Fibroblast of the aortic adventitia (primary cell): ENCODE measurements at regions not wholly inside any gene's neighbourhood (a gene's known extent, or its start where the extent isn't known, plus 50 kb on each side); places are given as distances from the start of the nearest gene placed in this dataset.

ENCODE experiments used
- DNase-seq: peaks from one replicate; pipeline ENCODE4 v3.0.0-alpha.2; 2010; ENCODE audit warnings: low read depth
- H3K4me3 ChIP-seq: 2 replicates; pipeline ENCODE4 v1.5.1; 2011; ENCODE audit warnings: low read depth, mild to moderate bottlenecking, control low read depth, low read length, moderate library complexity
- TF ChIP-seq, protein P1 (sequence below): IDR thresholded peaks from 2 replicates; pipeline ENCODE4 v1.5.1; 2011; ENCODE audit warnings: mild to moderate bottlenecking, low read length, control low read depth, inconsistent platforms; ENCODE audit not compliant: insufficient read depth

DNA sequence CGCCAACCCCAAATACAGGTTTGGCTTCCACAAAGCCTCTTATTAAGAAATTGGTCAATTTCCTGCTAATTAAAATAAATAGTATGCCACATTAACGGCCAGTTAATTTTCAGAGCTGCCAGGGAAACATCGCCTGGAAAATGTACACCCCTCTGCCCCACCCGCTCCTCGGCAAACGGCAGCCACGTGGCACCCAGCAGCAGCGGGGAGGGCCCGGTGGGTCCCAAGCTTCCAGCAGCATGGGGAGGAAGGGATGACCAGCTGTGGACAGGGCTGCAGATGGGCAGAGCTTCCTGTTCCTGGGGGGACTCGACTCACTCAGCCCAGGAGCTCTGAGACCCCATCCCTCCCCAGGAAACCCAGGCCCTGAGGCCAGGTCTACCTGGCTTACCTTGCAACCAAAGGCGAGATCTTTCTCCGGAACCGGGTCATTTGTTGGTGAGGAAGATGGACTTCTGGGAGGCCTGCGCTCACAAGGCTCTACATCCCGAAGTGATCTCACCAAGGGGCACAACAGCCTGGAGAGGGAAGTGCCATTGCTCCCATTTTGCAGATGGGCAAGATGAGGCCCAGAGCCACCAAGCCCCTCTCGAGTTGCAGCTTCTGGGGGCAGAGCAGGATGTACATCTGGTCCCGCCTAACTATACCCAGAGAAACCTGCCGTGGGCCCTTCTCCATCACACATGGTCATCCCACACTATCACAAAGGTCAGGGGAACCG is 68.3 kb downstream of the IGLL1 start:
- H3K4me3 ChIP-seq, result no peak overlapping the region
- DNase-seq, result no peak
- TF ChIP-seq, protein P1, sequence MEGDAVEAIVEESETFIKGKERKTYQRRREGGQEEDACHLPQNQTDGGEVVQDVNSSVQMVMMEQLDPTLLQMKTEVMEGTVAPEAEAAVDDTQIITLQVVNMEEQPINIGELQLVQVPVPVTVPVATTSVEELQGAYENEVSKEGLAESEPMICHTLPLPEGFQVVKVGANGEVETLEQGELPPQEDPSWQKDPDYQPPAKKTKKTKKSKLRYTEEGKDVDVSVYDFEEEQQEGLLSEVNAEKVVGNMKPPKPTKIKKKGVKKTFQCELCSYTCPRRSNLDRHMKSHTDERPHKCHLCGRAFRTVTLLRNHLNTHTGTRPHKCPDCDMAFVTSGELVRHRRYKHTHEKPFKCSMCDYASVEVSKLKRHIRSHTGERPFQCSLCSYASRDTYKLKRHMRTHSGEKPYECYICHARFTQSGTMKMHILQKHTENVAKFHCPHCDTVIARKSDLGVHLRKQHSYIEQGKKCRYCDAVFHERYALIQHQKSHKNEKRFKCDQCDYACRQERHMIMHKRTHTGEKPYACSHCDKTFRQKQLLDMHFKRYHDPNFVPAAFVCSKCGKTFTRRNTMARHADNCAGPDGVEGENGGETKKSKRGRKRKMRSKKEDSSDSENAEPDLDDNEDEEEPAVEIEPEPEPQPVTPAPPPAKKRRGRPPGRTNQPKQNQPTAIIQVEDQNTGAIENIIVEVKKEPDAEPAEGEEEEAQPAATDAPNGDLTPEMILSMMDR, result no peak

DNA sequence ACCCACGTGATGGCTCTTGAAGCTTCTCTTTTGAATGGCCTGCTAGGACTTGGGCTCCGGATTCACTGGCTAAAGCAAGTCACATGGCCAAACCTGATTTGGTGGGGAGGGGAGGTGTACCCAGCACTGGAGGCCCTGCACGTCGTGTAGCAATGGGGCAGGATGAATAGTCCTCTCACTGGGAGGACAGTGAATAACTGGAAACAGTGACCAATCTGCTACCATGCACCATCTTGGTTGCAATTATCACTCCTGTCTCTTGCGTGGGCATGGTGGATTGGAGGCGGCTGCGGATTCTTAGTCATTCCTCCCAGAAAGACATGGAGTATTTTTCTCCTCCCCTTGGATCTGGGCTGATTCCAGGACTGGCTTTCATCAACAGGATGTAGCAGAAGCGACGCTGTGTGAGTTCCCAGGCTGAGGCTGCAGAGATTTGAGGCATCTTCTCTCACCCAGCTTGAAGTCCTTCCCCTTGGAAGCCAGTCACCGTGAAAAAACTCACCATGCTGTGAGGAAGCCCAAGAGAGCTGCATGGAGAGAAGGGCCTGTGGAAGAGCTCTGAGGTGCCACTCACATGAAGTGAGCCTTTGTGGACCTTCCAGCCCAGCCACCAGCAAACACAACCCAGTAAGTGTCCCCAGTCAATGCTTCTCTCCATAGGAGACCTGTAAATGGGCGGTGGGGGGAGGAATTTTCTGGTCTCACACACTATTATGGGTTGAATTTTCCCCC is 70.4 kb downstream of the IGLL1 start:
- DNase-seq, result peak; percentile 28
- H3K4me3 ChIP-seq, result no peak overlapping the region
- TF ChIP-seq, protein P1, result no peak

DNA sequence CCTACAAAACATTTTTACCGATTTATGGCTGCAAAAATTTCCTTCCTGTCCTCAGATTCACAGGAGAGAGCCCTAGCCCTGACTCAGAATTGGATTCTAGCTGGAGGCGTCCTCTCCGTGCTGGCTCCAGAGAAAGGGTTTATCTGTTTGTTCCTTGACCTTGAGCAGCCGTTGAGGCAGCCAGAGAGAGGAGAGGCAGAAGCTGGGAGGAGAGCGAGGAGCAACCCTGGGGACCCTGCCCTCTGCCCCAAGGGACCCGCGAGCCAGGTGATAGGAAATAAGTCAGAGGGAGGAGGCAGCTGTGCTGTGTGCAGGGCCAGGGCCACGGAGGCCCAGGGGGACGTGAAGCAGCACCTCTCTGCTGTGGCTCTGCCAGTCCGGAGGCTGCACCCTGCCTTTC is 75.6 kb downstream of the IGLL1 start:
- no peak for DNase-seq
- no peak overlapping the region for H3K4me3 ChIP-seq
- TF ChIP-seq, protein P1, result no peak

DNA sequence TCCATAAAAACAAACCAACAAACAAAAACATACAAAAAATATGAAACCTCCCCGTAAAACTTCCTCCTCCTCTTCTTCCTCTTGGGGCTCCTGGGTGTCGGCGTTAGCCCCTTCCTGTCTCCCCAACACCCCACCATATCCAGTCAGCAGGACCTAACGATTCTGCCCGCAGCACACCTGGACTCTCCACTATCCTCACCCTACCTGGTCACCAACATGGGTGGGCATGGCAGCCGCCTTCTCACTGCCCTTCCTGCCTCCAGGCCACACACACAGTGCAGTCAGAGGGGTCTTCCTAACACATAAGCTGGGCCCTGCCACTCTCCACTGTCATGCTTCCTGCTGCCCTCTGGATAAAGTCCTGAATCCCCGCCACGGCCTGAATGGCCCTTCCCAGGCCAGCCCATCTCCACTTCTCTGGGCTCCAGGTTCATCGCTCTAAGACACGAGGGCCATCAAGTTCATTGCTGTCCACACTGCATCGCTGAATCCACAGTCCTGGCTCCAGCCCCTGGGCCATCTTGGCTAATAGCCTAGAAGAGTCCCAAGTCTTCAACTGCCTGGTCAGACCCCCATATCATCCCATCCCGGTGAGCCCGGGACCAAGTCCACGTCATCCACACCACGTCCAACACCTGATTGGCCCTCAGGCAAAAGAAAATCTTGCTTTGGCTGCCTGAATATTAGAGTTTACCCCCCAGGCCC is 76.2 kb downstream of the IGLL1 start:
- TF ChIP-seq, protein P1, result no peak
- no peak for DNase-seq
- H3K4me3 ChIP-seq, result no peak overlapping the region

DNA sequence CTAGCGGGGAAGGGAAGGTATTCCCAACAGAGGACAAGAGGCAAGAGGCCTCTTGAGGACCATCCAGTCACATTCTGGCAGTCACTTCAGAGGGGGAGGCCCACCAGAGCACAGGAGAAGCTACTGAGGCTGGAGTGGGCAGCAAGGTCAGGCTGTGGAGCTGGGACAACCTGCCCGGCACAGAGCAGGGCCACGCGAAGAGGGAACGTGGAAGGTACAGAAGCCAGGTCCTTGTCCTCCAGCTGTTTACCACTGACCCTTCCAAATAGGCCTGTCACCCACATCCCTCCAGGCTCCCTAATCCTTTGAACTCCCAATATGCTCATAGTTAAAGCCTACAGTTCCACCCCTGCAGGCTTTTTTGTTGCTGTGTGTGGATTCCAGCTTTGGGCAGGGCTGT is 76.9 kb downstream of the IGLL1 start:
- H3K4me3 ChIP-seq, result no peak overlapping the region
- TF ChIP-seq, protein P1, result no peak
- DNase-seq, result no peak

DNA sequence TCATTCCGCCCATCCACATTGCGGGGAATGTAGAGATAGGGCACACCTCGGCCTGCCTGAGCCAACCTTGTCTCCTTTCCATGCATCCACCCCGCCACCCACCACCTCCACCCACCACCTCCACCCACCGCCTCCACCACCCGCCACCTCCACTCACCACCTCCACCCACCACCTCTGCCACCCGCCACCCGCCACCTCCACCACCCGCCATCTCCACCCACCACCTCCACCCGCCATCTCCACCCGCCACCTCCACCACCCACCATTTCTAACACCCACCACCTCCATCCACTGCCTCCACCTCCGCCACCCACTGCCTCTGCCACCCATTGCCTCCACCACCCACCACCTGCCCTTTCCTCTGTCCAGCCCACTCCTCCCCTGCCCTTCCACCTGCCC is 78.4 kb downstream of the IGLL1 start:
- DNase-seq, result no peak
- TF ChIP-seq, protein P1, result no peak
- H3K4me3 ChIP-seq, result no peak overlapping the region
